ENCODE measurements at regions not wholly inside any gene's neighbourhood (a gene's known extent, or its start where the extent isn't known, plus 50 kb on each side); places are given as distances from the start of the nearest gene placed in this dataset.

DNA sequence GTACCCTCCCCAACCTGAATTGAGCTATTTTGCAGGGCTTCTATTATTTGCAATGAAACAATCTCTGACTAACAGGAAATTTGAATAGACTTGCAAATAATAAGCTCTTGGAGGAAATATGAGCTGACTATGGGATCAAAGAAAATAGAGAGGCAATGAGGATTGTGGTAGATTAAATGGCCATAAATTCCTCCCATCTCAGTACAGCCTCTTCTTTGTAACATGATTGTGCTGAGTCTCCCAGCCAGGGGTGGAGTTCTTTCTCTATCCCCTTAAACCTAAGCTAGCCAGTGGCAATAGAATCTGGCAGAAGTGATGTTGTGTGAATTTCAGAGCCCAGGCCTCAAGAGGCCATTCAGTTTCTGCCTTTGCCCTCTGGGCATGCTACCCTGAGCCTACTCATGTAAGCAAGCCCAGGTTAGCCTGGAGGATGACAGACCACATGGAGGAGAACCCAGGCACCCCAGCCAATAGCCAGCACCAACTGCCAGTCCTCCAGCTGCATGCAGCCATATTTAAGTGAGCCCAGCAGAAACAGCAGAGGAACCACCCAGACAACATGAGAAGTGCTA is 86.8 kb upstream of the TP53I11 start:
- H3K4me3 ChIP-seq: no peak overlapping the region
- no peaks in the 10 kb centered on the region for H3K36me3 ChIP-seq
- DNase-seq (no peak), ATAC-seq (no peak)
- no peaks in the 10 kb centered on the region for H3K27me3 ChIP-seq
- peaks cover 0 to 21% (median 5%) of the 10 kb centered on the region in 11 donors for H3K9me3 ChIP-seq
- H3K27ac ChIP-seq: no peak overlapping the region
- H3K4me1 ChIP-seq: peaks cover 0 to 10% (median 6%) of the 10 kb centered on the region in 9 donors
- intact Hi-C loops (cut with DNase I): no loop called here
- TF ChIP-seq CTCF (IDR thresholded peaks at IDR 0.05): no peak

GRCh38 chr11:45038923-45039322 is 88.2 kb upstream of the TP53I11 start:
- H3K27me3 ChIP-seq: no peaks in the 10 kb centered on the region
- H3K9me3 ChIP-seq: peaks cover 0 to 19% (median 5%) of the 10 kb centered on the region in 11 donors
- DNase-seq: no peak
- 76 to 78% methylated on average over 1 of the region's 1 CpG for WGBS, 2 donors
- no peak overlapping the region for H3K4me3 ChIP-seq
- no peaks in the 10 kb centered on the region for H3K36me3 ChIP-seq
- intact Hi-C loops (cut with DNase I): no loop called here
- ATAC-seq: no peak
- H3K27ac ChIP-seq: no peak overlapping the region
- no peak for TF ChIP-seq CTCF (IDR thresholded peaks at IDR 0.05)
- H3K4me1 ChIP-seq: peaks cover 0 to 13% (median 0%) of the 10 kb centered on the region in 9 donors

DNA sequence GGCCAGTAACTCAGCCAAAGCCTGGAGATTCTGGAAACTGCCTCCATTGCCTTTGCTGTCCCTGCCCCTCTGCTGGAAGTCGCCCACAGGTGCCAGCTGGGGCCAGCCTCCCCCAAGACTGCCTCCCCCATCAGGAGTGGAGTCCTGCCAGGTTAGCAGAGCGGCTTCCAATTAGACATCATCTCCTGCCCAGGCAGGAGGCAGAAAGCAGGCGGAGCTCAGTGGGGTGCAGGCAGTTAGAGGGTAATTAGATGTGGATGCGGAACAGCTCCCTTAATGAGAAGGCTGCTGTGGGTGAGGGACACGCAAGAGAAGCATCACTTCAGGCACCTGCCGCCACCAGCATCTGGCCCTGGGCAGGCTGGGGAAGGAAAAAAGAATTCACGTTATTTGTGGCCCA is 90.9 kb upstream of the TP53I11 start:
- ATAC-seq (no peak), DNase-seq (no peak)
- WGBS, 2 donors: 87 to 92% methylated on average over 7 of the region's 7 CpGs
- Histone ChIP-seq H3K36me3 (no peaks in the 10 kb centered on the region), H3K9me3 (peaks cover 0 to 19% (median 5%) of the 10 kb centered on the region in 11 donors), H3K27me3 (no peaks in the 10 kb centered on the region), H3K4me3 (no peak overlapping the region), H3K27ac (no peak overlapping the region), H3K4me1 (peaks cover 3 to 35% (median 16%) of the 10 kb centered on the region in 9 donors)
- no peak for TF ChIP-seq CTCF (IDR thresholded peaks at IDR 0.05)
- intact Hi-C loops (cut with DNase I): no loop called here

DNA sequence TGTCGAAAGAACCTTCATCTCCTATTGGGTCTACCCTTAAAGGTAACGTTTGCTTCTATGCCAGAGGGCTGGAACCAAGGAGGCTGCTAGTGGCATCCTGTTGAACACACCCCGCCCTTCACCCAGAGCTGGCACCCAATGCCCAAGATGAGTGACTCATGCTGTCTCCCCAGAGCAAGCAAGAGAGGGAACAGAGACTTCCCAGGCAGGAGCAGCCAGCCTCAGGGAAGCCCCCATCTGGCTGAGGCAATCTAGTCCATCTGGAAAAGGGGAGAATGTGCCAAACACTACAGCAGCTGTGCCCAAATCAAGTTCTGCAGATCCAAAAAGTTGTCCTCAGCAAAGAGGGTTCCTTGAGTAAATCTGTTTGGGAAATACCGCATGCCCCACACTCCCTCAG is 91.9 kb upstream of the TP53I11 start:
- WGBS, 2 donors: 65 to 78% methylated on average over 4 of the region's 4 CpGs
- ATAC-seq: peak in 1 of 8 donors; percentile 58

More for the DNA sequence above, 91.9 kb upstream of the TP53I11 start:
- Histone ChIP-seq H3K9me3 (peaks cover 0 to 19% (median 5%) of the 10 kb centered on the region in 11 donors), H3K27ac (no peak overlapping the region), H3K4me1 (peaks cover 5 to 42% (median 26%) of the 10 kb centered on the region in 9 donors), H3K4me3 (no peak overlapping the region), H3K36me3 (no peaks in the 10 kb centered on the region), H3K27me3 (no peaks in the 10 kb centered on the region)
- TF ChIP-seq CTCF (IDR thresholded peaks at IDR 0.05): no peak
- intact Hi-C loops (cut with DNase I): no loop called here
- DNase-seq: no peak
